Stimulated activated CD4-positive, alpha-beta T cell treated with anti-CD3 and anti-CD28 coated beads, TNF-alpha, amount 100 ng/mL, for 24 hours (primary cell): ENCODE measurements at regions not wholly inside any gene's neighbourhood (a gene's known extent, or its start where the extent isn't known, plus 50 kb on each side); places are given as distances from the start of the nearest gene placed in this dataset.
A peak's percentile ranks its signal among the peaks of the same experiment; 100 is the strongest.
"Not testable (repeated sequence)": the region's sequence is repeated elsewhere in the genome, so short reads cannot be mapped to it uniquely, and the experiment has no call there.

ENCODE experiments used
- DNase-seq, 3 experiments: peaks; one replicate each; pipeline ENCODE4 v3.0.0-alpha.2; 2020; ENCODE audit warnings: low read depth in 3 of 3

DNA sequence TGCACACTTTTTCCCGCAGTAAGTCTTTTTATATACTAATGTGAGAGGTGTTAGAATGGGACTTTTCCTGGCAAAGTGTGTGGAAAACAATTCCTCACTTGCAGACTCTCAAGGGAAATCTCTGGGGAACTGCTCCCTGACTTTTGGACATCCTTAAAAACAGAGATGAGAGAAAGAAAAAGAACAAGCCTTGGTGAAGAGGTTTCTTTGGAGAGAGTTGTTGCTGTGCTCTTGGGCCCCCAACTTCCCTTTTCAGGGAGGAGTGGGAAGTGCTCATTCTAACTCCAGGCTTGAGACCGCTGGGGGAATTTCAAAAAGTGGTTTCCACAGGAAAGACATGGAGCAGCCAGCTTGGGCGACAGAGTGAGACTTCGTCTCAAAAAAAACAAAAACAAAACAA, 142.6 kb upstream of the SPRED2 start:
- no peak for DNase-seq

DNA sequence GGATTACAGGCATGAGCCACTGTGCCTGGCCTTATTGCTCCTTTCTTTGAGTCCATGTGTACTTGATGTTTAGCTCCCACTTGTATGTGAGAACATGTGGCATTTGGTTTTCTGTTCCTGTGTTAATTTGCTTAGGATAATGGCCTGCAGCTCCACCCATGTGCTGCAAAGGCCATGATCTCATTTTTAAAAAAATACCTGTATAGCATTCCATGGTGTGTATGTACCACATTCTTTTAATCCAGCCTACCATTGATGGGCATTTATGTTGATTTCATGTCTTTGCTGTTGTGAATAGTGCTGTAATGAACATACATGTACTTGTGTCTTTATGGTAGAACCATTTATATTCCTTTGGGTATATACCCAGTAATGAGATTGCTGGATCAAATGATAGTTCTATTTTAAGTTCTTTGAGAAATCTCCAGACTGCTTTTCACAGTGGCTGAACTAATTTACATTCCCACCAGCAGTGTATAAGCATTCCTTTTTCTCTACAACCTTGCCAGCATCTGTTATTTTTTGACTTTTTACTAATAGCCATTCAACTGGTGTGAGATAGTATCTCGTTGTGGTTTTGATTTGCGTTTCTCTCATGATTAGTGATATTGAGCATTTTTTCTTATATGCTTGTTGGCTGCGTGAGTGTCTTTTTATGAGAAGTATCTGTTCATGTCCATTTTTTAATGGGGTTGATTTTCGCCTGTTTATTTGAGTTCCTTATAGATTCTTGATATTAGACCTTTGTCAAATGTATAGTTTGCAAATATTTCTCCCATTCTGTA, 136.4 kb upstream of the SPRED2 start:
- not testable (repeated sequence) for DNase-seq

DNA sequence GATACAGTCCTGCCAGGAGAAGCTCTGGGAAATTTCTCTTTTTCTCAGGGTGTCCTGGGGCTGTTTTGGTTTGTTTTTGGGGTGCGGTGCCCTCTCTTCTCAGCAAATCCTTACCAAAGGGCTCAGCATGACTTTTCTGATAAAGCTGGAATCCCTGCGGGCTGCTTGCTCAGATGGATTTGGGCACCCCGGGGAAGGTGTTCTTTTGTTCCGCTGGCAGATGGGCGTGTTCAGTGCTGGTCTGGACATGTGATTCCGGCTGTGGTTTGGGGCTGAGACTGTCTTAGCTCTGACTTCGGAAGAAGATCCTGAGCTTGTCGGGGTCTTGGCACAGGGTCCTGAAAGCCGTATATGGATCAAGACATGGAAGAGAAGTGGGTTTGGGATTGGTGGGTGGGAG, 134.2 kb upstream of the SPRED2 start:
- DNase-seq = no peak

DNA sequence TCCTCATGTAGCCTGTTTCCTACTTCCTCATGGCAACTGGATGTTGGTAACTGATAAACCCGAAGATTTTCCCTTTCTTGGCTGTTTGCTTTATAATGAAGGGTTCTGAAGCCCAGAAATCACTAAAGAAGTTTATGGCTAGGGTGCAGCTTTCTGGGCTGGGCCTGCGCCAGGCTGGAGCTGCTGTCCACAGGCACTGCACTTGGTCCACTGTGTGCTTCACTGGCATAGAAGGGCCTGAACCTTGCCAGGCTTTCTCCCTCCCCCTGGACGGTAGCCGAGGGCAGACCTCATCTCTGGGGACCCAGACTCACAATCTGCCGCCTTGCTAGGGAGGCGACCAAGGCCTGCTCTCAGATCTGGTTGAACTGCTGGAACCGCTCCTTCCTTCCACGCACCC, 133.3 kb upstream of the SPRED2 start:
- DNase-seq = no peak

DNA sequence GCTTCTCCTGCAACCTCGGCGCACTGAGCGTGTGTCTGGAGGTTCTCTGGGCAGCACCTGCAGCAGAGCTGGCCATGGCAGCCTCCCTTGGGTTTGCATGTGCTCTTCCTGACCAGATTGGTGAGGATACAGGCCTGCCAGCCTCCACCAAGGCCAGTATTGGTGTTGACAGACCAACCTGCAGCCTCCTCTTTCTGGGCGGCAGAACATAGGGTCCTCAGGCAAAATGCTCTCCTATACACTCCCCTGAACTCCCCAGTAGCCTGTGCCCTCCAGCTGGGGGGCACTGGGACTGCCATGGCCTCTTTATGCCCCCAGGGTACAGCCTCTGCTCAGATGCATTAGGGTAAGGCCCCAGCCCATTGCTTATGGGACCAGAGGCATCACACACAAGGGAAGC, 131.9 kb upstream of the SPRED2 start:
- no peak for DNase-seq

DNA sequence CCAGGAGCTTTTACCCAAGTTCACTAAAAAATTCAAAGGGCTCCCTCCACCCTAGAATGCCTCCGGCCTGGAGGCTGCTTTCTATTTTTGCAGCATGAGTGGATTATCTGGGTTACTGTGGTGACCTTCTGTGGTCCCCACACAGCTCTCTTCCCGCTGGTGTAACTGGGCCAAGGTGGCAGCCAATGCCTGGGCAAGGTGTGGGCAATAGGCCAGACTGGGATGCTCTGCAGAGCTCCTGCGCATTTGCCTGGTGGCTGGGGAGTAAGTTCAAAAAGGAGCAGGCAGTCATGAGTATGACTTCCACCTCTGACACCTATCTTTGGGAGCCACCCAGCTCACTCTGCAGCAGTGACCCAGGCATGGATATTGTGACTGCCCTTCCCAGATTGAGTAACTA, 130.5 kb upstream of the SPRED2 start:
- DNase-seq = no peak

DNA sequence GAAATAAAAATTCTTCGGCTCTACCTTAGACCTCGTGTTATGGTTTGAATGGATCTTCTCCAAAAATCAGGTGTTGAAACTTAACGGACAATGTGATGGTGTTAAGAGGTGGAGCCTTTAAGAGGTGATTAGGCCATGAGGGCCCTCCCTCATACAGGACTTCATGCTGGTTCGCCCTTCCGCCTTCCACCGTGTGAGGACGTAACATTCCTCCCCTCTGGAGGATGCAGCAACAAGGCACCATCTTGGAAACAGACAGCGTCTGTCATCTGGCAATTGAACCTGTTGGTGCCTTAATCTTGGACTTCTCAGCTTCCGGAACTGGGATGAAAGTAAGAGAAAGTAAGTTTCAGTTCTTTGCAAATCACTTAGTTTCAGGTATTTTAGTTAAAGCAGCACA, 126.3 kb upstream of the SPRED2 start:
- DNase-seq = no peak

DNA sequence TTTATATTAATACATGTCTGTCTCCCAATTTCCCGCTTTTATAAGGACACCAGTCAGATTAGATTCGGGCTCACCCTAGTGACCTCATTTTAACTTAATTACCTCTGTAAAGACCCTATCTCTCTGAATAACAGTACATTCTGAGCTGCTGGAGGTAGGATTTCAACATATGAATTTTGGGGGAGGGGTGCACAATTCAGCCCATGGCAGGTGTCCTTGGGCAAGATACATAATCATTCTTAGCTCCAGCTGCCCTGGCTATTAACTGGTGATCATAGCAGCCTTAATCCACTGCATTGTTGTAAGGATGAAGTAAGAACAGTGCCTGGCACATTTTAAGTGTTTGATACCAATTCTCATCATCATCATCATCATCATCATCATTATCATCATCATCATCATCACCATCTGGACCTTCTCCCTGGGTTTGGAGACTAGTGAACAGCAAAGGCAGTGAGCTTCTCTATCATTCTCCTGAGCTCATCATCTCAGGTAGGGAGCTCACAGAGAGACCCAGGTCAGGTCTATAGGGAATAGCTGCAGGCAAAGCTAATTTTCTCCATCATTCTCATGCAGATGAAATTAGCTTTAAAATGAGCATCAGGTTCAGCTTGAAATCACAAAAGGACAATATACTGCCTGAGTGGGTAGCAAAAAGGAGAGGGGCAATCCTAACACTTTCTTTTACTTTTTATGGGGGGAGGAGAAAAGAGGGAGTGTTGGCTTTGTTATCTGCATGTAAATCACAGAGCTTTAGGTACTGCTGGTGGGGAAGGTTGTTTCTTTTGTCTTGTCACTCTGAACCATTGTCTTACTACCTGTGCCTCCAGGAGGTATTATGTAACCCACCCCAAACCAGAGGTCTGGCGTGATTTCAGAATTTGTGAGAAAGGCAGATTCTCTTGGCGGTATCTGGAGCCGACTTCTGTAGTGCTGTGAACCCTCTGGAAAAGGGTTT, 125.5 kb upstream of the SPRED2 start:
- no peak for DNase-seq

DNA sequence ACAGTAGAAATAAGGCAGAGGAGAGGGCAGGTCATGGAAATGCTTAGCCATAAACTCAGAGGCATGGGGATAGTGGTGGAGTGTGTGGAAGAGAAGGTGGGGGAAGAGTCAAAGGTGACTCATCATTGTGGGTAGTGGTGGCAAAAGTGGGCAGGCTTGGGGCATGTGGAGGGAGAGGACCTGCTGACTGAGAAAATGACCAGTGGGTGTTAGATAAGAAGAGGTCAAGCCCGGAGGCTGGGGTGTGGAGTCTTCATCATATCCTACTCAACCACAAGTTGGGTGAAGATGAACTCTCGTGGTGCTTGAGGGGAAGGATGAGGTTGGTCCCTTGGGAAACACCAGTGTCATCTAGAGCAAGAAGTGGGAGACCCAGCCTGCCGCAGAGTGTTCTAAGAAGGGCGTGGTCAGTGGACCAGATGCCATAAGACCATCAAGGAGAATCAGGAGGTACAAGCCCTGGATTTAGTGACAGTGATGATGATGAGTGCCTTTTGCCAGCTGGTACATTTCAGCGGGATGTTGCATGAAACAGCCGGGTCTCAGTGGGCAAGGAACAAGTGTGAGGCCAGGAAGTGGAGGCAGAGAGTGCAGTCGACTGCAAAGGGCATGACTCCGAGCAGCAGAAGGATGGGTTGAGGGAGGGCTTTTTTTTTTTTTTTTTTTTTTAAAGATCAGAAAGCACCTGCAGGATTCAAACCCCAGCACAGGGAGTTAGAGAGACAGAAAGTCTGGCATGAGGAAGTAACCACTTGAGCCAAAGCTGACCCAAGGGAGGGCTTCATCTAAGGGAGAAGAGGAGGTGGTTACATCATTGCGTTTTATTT, 122.6 kb upstream of the SPRED2 start:
- peak in 1 of 3 experiments; percentile 23 for DNase-seq

DNA sequence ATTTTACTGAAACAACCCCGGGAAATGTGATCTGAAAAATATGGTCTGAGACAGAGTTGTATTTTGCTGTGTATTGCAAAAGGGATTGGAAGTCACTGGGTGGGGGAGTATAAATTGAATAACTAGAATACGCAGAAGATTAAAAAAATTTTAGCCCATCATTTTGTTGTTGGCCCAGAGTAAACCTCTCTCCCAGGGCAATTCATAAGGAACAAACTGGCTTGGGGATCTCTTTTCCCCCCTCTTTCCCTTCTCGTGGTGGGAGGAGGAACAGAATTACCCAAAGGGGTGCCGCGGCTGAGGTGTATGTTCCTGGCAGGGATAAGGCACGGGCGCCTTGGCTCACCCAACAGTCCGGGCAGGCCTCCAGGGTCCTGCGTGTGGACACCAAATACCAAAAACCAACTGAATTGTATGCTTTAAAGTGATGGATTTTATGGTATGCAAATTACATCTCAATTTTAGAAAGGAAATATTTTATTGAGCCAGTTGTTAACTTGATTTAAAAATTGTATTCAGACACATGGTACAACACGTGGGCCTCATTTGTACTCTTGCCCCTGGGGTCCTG, 121.2 kb upstream of the SPRED2 start:
- DNase-seq = no peak

DNA sequence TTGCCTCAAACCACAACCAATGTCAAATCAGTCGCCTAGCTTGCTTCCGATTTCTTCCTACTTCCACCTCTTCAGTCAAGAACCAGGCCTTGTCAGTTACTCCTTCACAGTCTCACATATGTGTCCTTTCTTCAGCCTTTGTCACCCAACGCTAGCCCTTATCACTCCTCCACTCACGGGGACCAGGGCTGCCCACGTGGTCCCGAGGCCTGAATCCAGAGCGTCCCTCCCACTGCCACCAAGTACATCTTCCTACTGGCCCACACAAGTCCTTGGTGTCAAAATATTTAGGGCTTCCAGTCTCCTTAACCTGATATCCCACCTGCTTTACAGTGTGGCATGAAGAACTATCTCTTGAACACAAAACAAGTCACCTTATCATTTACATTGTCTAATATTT, 119.1 kb upstream of the SPRED2 start:
- no peak for DNase-seq

DNA sequence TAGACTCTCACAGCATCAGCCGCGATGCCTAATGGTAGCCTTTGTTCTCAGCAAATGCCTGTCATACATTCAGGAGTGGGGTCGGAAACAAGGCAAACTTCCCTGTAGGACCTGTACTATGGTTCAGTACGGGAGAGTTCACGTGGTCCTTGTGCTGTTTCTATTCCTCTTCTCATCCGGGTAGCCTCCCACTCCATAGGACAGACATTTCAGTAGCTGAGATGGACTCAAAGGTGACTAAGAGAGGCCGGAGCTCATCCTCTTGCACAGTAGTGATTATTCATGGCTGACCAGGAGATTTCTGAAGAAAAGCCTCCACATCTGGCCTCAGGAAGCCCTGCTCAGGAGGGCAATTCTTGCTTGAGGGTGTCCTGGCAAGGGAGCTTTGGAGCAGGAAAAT, 117.8 kb upstream of the SPRED2 start:
- DNase-seq = no peak

DNA sequence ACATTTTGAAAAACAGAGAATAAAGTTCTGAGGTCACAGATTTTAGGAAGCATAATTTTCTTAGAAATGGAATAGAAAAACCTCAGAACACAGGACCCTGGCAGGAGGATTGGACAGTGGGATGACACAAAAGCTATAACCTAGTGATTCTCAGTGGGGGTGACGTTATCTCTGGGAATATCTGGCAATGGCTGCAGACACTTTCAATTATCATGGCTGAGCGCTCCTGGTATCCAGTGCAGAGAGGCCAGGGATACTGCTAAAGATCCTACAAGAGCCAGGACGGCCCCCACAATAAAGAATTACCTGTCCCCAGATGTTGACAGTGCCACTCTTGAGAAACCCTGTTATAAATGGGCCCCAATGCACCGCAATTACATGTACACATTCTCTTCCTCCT, 117.2 kb upstream of the SPRED2 start:
- no peak for DNase-seq

DNA sequence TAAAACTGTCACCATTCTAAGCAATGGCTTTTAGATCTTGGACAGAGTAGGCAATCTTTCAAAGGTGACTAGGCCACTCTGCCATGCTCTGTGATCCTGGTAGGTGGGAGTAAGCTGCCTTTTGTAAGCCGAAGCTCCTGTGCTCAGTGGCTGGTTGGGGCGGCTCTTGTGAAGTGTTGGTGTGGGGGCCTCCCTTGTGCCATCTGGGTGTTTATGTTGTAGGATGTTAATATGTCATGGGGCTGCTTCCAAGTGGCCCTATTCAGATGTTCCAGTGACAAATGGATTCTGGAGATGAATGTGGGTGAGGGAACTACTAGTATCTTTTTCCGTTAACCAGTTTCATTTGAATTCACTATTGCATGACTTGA, 116.8 kb upstream of the SPRED2 start:
- DNase-seq = peak in 1 of 3 experiments; percentile 33

DNA sequence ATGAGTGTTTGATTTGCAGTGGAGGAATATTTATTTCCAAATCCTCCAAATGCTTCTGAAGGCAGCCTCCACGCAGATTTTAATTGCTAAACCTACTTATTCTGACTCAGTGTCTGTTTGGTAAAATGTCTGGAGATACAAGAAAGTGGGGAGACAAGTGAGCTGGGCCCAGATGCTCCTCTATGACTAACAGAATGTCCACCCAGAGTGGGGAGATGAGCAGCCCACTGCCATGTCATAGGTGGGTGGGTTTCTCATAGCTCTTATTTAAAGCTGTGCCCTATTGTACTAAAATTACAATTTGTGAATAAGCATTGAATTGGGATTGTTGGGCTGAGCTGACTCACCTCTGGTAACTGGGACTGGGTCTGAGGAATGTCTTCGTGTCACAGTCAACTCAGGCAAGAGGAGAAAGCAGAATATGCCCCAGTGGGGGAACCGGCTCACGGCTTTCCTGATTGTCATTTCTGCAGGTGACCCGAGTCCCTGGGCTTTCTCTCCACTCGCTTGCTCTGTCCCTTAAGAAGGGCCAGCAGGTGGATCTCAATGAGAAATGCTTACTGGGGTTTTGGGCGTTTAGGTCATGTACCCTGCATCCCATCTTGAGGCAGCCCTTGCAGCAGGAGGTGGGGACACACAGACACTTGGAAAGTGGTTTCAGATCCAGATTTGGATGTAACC, 116.3 kb upstream of the SPRED2 start:
- no peak for DNase-seq

DNA sequence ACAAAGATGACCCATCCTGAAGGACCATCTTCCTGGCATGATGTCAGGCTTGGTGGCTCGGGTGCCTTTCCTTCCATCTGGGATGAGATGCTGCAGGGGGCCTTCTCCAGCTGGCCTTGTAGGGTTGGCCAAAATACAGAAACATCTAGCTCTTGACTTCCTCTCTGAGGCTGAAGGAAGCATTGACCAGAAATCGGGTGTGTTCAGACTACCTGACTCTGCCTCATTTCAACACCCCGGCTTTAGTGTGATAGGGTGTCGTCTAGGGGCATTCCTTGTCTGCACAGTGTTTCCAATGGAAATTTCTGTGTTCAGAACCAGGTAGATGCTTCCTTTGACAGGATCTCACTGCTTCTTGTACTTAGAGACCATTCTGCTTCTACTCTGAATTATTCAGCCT, 115.7 kb upstream of the SPRED2 start:
- no peak for DNase-seq

DNA sequence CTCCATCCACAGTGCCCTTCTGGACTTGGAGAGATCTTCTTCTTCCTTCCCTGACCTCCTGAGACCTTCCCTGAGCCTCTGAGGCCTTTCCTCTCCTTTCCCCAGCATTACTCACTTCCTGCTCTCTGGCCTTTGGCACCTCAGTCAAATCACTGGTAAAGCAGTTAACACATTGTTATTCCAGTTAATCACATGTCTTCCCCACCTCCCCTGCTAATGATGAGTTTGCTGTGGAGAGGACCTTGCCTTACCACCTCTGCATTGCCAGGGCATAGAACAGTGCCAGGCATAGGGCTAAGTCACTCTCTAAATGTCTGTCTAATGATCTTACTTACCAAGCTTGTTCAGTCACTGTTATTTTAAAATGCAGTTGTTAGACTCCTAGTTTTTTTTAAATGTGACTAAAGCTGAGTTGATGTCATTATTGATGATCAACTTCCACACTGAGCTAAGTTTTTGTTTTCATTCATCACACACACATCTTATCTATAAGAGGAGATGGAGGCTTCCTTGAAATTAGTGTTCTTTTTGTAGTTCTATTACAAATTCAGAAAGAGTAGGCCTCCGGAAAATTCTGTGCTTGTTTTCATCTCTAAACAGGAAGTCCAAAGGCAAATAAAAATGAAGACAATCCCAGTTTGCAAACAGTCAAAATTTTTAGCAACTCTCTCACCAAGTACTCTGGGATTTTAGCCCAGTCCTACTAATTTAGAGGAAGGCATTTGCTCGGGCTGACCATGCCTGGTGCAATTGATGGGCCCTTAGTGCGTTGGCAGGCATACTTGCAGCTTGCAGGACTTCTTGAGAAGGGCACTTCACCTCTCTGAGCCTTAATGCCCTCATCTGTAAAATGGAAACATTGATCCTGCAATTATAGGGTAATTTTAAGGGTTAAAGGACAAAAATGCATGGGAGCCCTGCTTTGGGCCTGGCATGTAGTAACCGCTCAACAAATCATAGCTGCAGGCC, 113.7 kb upstream of the SPRED2 start:
- DNase-seq = no peak

DNA sequence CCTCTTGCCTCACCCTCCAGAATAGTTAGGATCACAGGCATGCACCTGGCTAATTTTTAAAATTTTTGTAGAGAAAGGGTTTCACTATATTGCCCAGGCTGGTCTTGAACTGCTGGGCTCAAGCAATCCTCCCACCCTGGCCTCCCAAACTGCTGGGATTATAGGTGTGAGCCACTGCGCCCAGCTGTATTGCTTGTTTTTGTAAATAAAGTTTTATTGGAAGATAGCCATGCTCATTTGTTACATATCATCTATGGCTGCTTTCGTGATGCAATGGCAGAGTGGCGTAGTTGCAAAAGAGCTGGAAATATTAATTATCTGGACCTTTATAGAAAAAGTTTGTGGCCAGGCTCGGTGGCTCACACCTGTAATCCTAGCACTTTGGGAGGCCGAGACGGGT, 109.4 kb upstream of the SPRED2 start:
- DNase-seq = no peak

DNA sequence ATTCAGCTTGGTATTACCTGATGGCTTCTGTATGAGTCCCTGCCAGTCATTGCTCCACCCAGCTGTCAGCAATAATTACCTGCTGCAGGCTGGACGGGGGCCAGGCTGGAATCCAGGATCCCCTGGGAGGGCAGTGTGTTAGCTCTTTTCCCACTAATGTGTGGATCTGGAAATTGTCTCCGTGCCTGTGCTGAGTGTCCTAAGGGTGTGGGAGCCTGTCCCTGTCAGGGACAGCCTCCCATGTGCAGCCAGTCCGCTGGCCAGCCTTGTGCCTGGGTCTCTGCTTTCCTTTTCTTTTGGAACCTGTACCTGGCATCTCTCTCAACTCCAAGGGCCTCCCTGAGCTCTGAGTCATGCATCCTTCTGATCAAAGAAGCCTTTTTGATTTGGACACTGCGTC, 107.2 kb upstream of the SPRED2 start:
- no peak for DNase-seq
